ENCODE measurements at regions not wholly inside any gene's neighbourhood (a gene's known extent, or its start where the extent isn't known, plus 50 kb on each side); places are given as distances from the start of the nearest gene placed in this dataset.

DNA sequence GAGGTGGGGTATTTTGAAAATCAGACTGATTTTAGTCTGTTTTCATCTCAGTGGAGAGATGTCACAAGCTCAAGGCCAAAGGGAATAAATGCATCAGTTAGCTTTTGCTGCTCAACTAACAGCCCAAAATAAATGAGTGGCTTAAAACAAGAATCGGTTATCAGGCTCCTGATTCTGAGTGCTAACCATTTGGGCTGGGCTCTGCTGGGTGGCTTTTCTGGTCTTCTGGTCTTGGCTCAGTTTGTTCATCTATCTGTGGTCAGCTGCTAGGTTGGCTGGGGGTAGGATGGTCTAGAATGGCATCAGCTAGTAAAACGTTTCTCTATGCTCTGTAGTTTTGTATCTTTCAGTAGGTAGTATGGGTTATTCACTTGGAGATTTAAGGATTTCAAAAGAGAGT lies 357.5 kb upstream of the JAG1 start:
- in situ Hi-C loops (cut with MboI; ENCODE audit: low sequenced_read_pairs) = no loop called here

DNA sequence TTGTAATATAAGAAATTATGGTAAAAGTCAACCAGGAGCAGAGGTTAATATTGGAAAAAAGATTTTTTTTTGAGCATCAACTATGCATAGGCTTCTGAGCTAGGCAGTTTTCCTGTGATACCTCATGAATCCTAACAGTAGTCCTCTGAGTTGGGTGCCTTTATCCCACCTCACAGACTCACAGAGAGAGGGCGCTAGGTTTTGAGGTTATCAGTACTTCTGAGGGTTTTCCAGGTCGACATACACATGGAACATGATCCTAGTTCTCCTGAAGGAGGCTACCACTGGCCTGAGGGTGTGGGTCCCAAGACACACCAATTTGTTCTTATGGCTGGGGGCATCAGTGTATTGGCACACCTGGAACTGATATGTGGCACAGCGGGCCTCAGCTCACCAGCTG lies 358.8 kb upstream of the JAG1 start:
- in situ Hi-C loops (cut with MboI; ENCODE audit: low sequenced_read_pairs) = no loop called here

DNA sequence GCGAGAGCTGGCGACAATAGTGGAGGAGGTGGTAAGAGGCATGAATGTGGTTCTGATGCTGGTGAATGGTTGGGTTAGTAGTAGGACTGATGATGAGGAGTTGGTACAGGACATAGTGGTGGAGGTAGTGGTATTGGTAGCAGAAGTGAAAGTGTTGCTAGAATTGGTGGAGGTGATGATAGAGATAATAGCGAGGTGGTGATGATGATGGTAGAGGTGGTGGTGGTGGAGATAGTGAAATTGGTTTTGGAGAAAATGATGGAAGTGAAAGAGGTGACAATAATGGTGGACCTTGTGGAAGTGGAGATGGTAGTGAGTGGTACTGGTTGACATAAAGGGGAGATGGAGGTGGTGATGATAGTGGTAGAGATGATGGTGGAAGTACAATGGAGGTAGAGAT lies 360.2 kb upstream of the JAG1 start:
- in situ Hi-C loops (cut with MboI; ENCODE audit: low sequenced_read_pairs) = no loop called here

DNA sequence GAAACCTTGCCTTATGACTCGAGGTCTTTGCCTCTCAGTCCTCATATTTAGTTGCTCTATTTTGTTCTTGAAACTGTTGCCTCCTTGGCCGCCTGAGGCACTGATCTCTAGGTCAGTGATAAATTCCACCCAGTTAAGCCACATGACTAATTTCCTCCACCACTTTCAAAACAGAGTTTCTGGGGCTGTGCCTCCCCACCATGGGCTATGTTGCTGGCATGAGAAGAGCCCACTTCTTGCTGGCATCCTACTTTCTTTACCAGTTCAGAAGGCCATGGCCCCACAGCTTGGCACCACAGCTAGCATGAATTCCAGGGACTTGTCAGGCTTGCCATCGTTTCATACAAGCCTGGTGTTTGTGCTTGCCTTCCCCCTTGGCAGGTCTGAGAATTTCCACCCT lies 361.4 kb upstream of the JAG1 start:
- in situ Hi-C loops (cut with MboI; ENCODE audit: low sequenced_read_pairs) = no loop called here

DNA sequence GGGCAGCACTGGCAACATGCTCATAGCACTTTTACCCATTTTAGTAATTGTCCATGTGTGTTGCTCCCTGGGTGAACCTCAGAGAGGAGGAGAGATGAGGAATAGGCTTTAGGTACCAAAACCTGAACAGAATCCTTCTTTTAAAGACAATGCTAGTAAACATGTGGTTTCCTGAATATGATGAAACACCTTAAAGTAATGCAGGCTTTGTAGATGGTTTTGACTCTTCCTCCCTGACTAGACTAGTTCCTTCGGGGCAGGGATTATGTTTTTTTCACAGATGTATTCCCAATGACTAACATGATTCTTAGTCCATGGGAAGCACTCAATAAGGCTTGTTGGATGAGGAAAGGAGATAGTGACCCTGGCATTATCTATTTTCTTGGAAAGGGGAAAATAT lies 367.6 kb upstream of the JAG1 start:
- in situ Hi-C loops (cut with MboI; ENCODE audit: low sequenced_read_pairs) = no loop called here

DNA sequence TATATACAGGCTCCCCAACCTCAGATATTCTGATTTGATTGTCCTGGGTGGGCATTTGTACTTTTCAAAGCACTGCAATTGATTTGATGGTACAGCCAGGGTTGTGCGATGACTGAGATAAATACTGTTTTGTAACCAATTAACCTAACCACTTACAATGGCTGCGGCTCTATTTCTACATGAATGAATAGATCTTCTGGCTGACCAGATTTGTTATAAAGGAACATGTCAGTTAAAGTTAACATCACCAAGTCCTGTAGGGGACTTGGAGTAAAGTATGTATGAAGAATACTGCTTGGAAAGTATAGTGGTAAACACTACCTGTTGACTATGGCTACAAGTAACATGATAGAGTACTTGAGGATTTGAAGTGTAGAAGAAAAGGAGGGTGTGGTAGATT lies 369.2 kb upstream of the JAG1 start:
- in situ Hi-C loops (cut with MboI; ENCODE audit: low sequenced_read_pairs) = no loop called here

DNA sequence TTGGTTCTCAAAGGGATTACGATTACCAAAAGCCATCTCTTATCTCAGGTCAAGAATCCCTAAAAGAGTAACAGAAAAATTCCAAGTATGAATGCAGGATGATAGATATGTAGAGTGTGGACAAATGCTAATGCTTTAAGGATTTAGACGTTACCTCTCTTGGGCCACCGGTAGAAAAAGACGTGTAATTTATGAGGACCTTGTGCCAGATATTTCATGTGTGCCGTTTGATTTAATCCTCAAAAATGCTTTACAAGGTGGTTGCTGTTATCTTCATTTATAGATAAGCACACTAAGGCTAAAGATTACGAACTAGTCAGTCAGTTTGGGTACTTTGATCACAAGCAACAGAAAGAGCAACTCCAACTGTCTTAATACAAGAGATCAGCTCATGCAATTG lies 370.8 kb upstream of the JAG1 start:
- in situ Hi-C loops (cut with MboI; ENCODE audit: low sequenced_read_pairs) = no loop called here

DNA sequence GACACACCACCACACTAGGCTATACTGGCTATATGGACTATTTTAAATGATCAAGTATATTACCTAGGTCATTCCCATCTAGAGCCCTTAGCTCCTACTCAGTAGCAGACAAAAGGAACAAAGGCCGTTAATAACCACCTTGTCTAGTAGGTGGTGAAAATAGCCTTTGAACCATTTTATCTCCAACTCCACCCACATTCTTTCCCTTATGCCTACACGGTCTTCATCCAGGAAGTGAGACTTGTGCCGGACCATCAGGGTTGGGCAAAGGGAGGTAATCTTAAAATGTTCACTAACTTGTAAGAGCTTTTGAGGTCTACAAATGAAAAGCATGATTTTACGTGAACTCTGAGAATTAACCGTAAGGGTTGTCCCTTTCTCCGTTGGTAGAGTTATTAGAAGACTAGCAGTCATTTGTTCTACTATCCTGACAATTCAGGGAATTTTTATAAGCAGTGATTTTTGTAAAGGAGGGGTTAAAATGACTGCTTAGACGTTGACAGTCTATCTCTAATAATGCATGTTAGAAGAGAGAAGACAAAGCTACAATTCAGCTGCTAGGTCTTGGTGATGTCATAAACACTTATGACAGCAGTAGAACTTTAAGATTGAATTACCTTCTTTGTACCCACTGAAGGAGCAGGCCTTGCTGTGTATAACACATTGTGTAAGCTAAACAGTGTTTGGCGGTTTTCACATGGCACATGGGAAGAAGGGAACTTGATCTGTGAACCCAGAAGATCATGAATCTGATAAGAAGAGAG lies 371.8 kb upstream of the JAG1 start:
- in situ Hi-C loops (cut with MboI; ENCODE audit: low sequenced_read_pairs) = no loop called here

DNA sequence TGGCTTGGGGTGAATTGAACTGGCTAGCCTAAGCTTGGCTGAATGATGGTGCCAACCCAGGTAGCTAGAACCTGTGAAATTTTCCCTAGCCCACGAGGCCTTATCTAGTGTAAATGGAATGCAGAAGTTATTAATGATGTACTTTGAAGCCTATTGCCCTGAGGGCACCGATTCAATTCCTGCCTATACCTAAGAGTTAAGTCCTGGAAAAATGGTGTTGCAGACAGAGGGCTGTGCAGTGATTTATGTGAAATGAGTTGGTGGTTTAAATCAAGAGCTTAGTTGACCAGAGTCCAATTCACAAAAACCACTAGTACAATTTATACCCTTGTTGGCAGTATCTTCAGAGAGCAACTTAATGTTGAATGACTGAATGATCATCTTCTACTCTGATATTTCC lies 373.8 kb upstream of the JAG1 start:
- in situ Hi-C loops (cut with MboI; ENCODE audit: low sequenced_read_pairs) = no loop called here

DNA sequence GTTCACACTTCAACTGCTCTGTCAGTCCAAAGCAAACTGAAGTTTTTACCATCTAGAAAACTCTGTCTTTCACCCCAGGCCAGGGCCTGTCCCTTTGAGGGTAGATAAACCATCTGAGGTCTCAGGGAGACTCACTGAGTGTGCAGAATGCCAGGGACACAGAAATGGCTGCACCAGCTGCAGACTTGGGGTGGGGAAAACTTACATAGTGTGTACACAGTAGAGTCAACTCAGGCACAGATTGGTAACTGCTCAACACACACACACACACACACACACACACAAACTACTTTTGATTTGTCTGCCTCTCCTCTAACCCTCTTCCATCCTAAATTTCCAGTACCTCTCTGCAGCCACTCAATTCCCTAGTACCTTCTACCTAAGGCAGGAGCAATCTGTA lies 374.9 kb upstream of the JAG1 start:
- in situ Hi-C loops (cut with MboI; ENCODE audit: low sequenced_read_pairs) = no loop called here

DNA sequence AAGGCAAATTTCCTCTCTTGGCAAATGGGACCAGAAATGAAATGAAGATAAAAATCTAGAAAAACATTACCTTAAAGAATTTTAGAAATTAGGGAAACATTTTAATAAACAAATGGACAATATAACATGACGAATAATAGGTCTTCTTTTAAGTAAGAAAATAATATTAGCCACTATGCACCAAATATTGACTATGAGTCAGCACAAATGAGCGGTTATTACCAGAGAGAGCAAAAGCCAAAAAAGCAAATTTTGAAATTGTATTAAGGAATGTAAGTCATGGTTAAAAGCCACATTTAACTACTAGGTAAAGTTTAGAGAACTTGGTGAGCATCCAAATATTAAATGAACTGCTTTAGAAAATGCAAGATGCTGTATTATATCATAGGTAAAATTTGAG lies 376.6 kb upstream of the JAG1 start:
- in situ Hi-C loops (cut with MboI; ENCODE audit: low sequenced_read_pairs) = no loop called here

DNA sequence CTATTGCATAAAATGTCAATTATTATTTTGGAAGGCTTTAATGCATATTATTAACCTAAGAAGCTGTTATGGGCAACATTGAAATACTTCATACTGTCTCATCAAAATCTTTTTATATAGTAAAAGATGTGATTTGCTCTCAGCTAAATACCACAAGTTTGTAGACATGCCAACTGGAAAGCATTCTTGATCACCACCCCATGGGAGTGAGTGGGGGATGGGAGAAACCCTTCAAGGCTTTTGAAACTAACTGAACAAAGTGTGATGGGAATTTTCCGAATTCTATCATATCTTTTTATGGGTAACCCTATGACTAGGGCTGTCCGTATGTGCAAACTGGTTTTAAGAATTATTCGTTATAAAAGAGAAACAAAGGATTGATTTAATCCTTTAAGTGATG lies 377.3 kb upstream of the JAG1 start:
- in situ Hi-C loops (cut with MboI; ENCODE audit: low sequenced_read_pairs) = no loop called here

DNA sequence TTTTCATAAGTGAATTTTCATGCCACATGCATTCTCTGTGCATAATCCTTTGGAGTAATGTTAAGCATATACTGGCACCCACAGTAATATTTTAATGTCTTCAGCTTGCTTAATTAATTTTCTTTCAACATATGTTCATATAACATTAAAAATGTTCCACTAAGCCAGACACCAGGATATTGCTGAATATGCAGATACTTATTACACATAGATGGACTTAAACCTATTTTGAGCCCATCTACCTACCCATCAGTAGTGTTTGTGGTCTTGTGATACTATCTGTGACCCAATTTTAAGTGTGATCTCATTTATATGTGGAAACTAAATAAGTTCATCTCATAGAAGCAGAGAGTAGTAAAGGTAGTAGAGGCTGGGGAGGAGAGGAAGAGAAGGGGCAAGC lies 379.5 kb upstream of the JAG1 start:
- in situ Hi-C loops (cut with MboI; ENCODE audit: low sequenced_read_pairs) = no loop called here

DNA sequence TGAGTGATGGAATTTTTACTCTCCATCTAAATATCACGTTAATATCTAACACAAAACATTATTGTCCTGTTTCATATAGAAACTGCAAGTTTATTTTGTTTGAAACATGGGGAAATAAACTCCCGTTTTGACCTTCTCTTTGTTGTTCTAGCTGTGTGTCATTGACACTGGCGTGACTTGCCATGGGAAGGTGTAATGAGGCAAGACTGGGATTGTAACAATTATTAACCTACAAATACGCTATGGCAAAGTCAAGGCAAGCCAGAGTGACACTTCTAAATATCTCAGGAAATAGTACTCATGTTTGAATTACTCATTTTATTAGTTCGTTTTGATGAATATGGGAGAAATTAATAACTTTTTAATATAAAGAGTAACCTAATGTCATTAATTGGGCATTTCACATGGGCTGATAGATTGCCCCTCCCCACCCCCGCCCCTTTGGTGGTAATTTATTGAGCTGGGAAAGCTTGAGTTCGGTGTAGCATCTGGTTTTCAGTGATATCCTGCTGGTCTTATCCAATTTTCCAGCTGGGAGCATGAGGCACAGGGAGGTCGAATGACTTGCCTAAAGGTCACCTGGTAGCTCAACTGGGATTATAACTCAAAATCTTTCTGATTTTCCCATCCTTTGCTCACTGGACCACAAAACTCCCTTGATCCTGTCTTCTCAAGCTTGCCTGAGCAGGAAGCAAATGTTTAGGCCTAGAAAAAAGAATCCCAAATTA lies 380.6 kb upstream of the JAG1 start:
- in situ Hi-C loops (cut with MboI; ENCODE audit: low sequenced_read_pairs) = no loop called here

DNA sequence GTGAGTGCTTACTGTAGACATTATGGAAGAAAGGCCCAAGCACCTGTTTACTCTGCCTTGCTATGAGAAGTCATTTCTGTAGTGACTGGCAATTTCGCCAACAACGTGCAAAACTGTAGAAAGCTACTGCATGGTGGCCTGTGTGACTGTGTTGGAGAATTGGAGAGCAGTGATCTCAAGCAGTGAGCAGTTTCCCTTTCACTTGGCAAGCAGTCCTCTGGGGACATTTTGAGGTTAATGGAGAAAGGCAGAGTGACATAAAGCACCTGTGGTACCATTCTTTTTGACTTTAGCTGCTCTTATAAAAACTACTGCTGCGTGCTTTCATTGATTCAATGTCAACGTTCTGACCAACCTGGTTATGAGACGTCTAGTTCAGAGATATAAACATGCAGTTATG lies 382.6 kb upstream of the JAG1 start:
- in situ Hi-C loops (cut with MboI; ENCODE audit: low sequenced_read_pairs) = no loop called here

DNA sequence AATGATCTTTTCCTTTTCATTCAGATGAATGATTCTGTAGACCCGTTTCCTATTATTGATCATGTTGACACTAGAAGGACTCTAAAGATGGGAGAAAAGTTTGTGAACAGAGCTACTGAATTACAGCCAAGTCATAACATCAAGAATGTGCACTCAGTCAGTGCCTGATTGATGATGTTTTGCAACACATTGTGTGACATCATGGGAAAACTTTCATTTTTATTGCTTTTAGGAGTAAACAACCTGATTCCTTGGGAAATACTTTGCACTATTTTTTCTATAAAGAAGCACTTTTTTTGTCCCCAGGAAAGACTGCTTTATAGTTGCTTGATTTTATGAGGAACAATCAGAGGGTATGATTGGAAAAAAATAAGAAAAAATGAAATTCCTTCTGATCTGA lies 383.8 kb upstream of the JAG1 start:
- in situ Hi-C loops (cut with MboI; ENCODE audit: low sequenced_read_pairs) = no loop called here

DNA sequence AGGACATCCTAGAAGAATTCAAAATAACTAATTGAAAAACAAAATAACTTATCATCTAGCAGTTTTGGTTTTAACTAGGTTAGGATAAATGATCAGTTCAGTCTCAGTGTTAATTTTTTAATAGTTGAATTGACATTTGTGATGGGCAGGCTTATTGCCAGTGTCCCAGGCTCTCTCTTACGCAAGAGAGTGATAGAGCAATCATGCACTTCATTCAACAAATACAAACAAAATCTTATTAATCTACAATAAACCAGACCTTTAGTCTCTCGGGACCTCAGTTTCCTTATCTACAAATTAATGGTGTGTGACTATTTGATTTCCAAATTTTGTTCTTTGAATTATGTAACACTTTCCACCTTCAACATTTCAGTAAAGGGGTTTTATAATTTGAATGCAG lies 385.9 kb upstream of the JAG1 start:
- in situ Hi-C loops (cut with MboI; ENCODE audit: low sequenced_read_pairs) = no loop called here

DNA sequence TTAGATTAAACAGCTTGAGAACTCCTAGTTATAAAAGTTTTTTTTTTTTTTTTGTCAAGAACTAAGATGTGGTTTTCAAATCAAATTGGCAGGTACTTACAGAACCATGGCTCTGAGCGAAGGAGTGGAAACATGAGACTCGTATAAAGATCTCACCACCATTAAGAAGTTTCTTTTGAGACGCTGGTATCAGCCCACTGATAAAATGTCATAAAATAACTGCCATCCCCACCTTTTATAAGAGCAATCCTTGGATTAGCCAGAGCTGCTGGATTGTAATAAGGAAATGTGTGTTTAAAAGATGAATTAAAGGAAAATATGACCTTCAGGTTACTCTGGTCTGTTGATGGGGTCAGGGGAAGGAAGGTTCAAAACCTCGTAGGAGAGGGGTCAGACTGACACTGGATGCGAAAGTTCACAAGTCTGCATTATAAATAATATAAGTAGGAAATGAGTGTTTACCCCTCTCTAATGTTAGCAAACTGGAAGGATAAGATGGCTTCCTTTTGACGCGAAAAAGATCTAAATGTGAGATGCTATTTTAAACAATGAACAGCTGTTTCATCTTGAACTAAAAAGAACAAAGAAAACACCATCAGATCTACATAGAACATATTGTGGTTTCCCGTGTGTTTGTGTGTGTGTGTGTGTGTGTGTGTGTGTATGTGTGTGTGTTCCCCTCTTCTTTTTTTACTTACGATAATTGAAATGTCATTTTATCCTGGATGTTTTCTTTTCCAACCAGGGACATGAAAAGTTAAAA lies 386.8 kb upstream of the JAG1 start:
- in situ Hi-C loops (cut with MboI; ENCODE audit: low sequenced_read_pairs) = no loop called here

DNA sequence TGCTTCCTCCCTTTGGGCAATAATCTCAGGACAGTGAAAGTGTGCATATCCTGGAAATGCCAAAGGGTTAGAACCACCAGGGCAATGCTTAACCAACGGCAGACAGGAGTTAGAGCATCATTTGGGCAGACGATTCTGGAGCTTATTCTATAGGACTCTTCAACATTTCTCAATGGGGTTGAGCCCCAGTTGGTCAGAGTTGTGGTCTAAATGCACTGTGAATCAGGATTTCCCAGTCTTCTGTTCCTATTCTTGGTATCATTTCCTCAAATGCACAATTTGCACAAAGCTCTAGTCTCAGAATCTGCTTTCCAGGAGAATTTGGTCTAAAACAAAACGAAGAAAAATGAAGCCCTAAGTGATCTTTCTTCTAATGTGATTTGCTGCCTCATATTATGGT lies 389.6 kb upstream of the JAG1 start:
- in situ Hi-C loops (cut with MboI; ENCODE audit: low sequenced_read_pairs) = no loop called here

DNA sequence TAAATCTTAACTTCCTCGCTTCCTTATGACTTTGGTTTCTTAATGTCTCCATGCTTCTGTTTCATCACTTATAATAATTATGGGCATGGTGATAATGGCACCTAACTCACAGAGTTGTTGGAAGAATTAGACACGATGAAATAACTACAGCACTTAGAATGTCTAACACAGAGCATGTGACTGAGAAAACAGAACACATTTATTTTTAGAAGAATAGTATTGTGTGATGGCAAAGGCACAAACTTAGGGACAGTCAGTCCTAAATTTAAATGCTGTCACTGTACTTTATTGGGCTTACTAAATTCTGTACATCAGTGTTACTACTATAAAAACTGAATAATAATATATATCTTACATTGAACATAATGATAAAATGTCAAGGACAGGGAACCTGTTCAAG lies 391.1 kb upstream of the JAG1 start:
- in situ Hi-C loops (cut with MboI; ENCODE audit: low sequenced_read_pairs) = no loop called here

DNA sequence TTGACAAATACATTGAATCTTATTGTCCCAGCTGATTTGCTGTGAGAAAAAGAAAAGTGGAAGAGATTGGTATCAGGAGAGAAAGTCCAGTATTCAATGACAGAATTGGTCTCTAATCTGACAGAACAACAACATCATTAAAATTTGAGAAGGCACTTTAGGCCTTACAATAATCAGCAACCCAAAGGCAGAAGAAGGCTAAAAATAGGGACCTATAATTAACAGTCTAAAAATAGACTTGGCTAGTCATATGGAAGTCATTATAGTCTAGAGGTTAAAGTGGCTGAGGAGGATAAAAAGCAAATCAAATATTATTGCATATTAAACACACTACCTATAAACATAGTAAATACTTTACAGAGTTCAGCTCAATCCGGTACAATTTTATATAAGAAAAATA lies 393.6 kb upstream of the JAG1 start:
- in situ Hi-C loops (cut with MboI; ENCODE audit: low sequenced_read_pairs) = no loop called here

DNA sequence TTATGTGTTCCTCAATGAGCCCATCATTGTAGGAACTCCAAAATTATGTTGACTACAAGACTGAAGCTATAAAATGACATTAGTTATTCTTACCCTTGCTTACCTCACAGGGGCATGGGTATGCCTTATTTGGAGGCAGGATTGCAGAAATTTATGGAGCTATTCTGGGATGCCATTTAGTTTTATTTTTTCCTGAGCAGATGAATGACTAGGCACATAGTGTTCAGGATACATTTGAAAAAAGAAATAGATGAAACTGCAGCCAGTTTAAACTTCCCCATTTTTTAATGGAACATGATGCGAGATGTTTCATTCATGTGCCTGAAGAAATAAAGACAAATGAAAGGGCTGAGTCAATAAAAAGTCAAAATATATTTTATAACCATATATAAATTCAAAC lies 399.2 kb upstream of the JAG1 start:
- in situ Hi-C loops (cut with MboI; ENCODE audit: low sequenced_read_pairs) = no loop called here

Data from HL-60/S4 treated with phorbol 12-myristate 13-acetate at 8.2 ng/mL for 4 days and 3 days (cell line).